Activated B cell treated with CpG ODN at 0.5 μM for 24 hours (primary cell): ENCODE measurements at regions not wholly inside any gene's neighbourhood (a gene's known extent, or its start where the extent isn't known, plus 50 kb on each side); places are given as distances from the start of the nearest gene placed in this dataset.
"Not testable (repeated sequence)": the region's sequence is repeated elsewhere in the genome, so short reads cannot be mapped to it uniquely, and the experiment has no call there.

ENCODE experiments used
- ATAC-seq: fragments of 200-7000 bp; cut with Tn5 transposase; one replicate; pipeline ENCODE4 v1.10.0; 2021; ENCODE audit warnings: low read depth, mild to moderate bottlenecking, moderate library complexity
- CTCF ChIA-PET: fragments of 350-600 bp; sonication (Branson Sonifier 250); formaldehyde crosslinking; loops from one replicate; lab custom pipeline; 2021; ENCODE audit warnings: antibody characterized with exemption; lab: Charles Lee
- POLR2A ChIA-PET: fragments of 350-600 bp; sonication (Branson Sonifier 250); formaldehyde crosslinking; loops from one replicate; lab custom pipeline; 2021; ENCODE audit warnings: antibody characterized with exemption; lab: Charles Lee
- DNase-seq: peaks from one replicate; pipeline ENCODE4 v3.0.0; 2022
- H3K27ac Mint-ChIP-seq: one replicate; pipeline ENCODE4 v1.8.0; 2020; ENCODE audit warnings: mixed read lengths
- H3K27me3 Mint-ChIP-seq: one replicate; pipeline ENCODE4 v1.8.0; 2021; ENCODE audit warnings: mixed read lengths
- H3K36me3 Mint-ChIP-seq: one replicate; pipeline ENCODE4 v1.8.0; 2021; ENCODE audit warnings: low read depth, mixed read lengths
- H3K4me1 Mint-ChIP-seq: one replicate; pipeline ENCODE4 v1.8.0; 2021; ENCODE audit warnings: mixed read lengths
- H3K4me3 Mint-ChIP-seq: one replicate; pipeline ENCODE4 v1.8.0; 2020; ENCODE audit warnings: mild to moderate bottlenecking, mixed read lengths
- H3K9me3 Mint-ChIP-seq: one replicate; pipeline ENCODE4 v1.8.0; 2020; ENCODE audit warnings: mixed read lengths
- intact Hi-C: fragments of 100-400 bp; cut with micrococcal nuclease; formaldehyde crosslinking; loops from one replicate; pipeline ENCODE4 v1.15.1; 2024

- H3K9me3 Mint-ChIP-seq, ATAC-seq, CTCF ChIA-PET, H3K27me3 Mint-ChIP-seq, DNase-seq, H3K4me1 Mint-ChIP-seq, H3K27ac Mint-ChIP-seq, intact Hi-C loops, POLR2A ChIA-PET, H3K4me3 Mint-ChIP-seq: not testable (repeated sequence)
- peaks cover 13% of the 10 kb centered on the region for H3K36me3 Mint-ChIP-seq
Measured at GRCh38 chr7:65071854-65072431, 65.5 kb upstream of the ERV3-1 start.

- H3K9me3 Mint-ChIP-seq, H3K27ac Mint-ChIP-seq, CTCF ChIA-PET, POLR2A ChIA-PET, H3K4me1 Mint-ChIP-seq, H3K27me3 Mint-ChIP-seq, intact Hi-C loops, H3K4me3 Mint-ChIP-seq, ATAC-seq, DNase-seq: not testable (repeated sequence)
- peaks cover 16% of the 10 kb centered on the region for H3K36me3 Mint-ChIP-seq
Measured at GRCh38 chr7:65069476-65069875, 63.0 kb upstream of the ERV3-1 start.

DNA sequence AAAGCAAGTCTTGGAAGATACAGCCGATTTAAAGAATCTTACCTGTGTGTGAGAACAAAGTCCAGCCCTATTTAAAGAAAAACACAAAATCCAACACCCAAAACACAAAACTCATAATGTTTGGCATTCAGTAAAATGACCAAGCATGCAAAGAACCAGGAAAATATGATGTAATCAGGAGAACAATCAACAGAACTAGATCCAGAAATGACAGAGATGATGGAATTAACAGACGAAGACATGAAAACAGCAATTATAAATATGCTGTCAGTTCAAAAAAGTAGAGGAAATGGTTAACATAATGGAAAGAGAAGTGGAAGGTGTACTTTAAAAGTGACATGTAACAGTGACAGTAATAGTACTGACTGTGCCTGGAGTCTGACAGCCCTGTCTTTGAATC is 56.1 kb upstream of the ERV3-1 start:
- H3K27ac Mint-ChIP-seq, CTCF ChIA-PET, H3K9me3 Mint-ChIP-seq: not testable (repeated sequence)

GRCh38 chr7:65059247-65059646 is 52.8 kb upstream of the ERV3-1 start:
- ATAC-seq, DNase-seq, H3K27me3 Mint-ChIP-seq, H3K9me3 Mint-ChIP-seq, intact Hi-C loops, H3K4me1 Mint-ChIP-seq, CTCF ChIA-PET, H3K36me3 Mint-ChIP-seq, H3K4me3 Mint-ChIP-seq, H3K27ac Mint-ChIP-seq, POLR2A ChIA-PET: not testable (repeated sequence)

More for the DNA sequence above, 56.1 kb upstream of the ERV3-1 start:
- DNase-seq, H3K4me1 Mint-ChIP-seq, intact Hi-C loops, H3K27me3 Mint-ChIP-seq, ATAC-seq, H3K4me3 Mint-ChIP-seq, POLR2A ChIA-PET, H3K36me3 Mint-ChIP-seq: not testable (repeated sequence)
